Epithelial cell of proximal tubule (primary cell): ENCODE measurements at regions not wholly inside any gene's neighbourhood (a gene's known extent, or its start where the extent isn't known, plus 50 kb on each side); places are given as distances from the start of the nearest gene placed in this dataset.

Source experiments
- DNase-seq: peaks from one replicate; pipeline ENCODE4 v3.0.0-alpha.2; 2011; ENCODE audit warnings: low read depth
- H3K4me3 ChIP-seq: 2 replicates; pipeline ENCODE4 v1.5.1; 2011; ENCODE audit warnings: low read depth, mild to moderate bottlenecking, low read length
- TF ChIP-seq, protein P1 (sequence below): conservative IDR thresholded peaks from 2 replicates; pipeline ENCODE4 v1.5.1; 2012; ENCODE audit warnings: low read depth, mild to moderate bottlenecking, low read length

DNA sequence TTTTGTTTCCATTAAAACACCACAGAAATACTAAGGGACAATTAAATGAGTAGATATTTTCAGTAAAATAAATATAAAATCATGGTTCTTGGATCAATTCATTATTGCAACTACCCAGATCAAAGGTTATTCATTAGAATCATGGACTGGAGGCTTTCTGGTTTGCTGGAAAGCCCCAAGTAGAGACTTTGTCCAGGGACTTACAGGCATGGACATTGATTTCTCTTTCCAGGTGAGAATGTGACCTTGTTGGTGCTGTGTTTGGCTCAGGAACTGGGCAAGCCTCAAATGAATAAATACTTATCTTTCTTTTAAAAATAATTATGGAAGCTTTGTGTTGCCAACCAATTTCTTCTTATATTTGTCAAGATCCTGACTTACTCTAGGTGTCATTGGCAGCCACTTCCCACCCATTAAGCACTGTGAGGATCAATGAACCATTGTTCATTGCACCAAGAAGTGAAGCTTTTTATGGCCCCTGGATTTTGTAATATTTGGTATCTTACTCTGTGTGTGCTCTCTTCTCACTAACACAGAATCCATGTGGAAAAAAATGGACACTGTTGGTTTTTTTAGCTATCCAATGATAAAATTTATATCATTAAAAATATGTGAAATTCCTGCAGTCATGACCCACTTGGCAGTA, 205.8 kb upstream of the NRXN1 start:
- H3K4me3 ChIP-seq, result no peak overlapping the region

GRCh38 chr2:51232027-51232426, 200.1 kb upstream of the NRXN1 start:
- TF ChIP-seq, protein P1, sequence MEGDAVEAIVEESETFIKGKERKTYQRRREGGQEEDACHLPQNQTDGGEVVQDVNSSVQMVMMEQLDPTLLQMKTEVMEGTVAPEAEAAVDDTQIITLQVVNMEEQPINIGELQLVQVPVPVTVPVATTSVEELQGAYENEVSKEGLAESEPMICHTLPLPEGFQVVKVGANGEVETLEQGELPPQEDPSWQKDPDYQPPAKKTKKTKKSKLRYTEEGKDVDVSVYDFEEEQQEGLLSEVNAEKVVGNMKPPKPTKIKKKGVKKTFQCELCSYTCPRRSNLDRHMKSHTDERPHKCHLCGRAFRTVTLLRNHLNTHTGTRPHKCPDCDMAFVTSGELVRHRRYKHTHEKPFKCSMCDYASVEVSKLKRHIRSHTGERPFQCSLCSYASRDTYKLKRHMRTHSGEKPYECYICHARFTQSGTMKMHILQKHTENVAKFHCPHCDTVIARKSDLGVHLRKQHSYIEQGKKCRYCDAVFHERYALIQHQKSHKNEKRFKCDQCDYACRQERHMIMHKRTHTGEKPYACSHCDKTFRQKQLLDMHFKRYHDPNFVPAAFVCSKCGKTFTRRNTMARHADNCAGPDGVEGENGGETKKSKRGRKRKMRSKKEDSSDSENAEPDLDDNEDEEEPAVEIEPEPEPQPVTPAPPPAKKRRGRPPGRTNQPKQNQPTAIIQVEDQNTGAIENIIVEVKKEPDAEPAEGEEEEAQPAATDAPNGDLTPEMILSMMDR, result no peak
- H3K4me3 ChIP-seq, result no peak overlapping the region
- DNase-seq, result no peak

More for the DNA sequence above, 205.8 kb upstream of the NRXN1 start:
- no peak for DNase-seq
- TF ChIP-seq, protein P1, result no peak

DNA sequence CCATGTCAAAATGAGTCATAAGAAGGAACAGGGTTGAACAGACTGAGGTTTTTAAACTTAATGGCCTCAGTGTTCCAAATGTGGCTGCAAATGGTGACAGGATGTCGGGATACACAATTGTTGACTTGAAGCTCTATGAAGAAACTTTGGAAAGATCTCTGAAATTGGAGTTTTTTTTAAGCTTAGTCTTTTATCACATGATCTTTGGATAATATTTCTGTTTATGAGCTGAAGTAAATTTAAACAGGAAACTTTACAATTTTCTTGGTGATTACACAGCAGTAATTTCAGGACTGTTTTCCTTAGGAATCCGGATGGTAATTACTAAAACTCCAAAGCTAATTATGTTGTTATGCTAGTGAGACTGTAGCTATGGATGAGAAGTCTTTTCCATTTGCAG, 199.1 kb upstream of the NRXN1 start:
- no peak overlapping the region for H3K4me3 ChIP-seq
- no peak for DNase-seq
- TF ChIP-seq, protein P1, result no peak

DNA sequence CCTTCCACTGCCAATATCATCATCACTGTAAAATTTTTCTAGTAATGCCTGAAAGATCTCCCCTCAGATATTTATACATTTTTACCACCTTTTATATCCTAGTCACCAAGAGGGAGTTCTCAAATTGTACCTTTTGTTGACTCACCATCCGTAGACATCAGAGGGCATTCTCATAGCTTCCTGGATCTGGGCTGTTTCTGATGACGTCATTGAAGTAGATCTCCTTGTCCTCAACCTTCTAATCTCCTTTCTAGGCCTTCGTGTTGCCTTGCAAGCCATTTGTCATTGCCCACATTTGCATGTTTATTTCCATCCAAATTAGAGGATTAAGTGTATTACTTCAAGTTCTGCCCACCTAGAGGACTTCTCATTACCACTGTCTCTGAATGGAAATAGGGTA, 193.4 kb upstream of the NRXN1 start:
- TF ChIP-seq, protein P1, result no peak
- no peak overlapping the region for H3K4me3 ChIP-seq
- no peak for DNase-seq

DNA sequence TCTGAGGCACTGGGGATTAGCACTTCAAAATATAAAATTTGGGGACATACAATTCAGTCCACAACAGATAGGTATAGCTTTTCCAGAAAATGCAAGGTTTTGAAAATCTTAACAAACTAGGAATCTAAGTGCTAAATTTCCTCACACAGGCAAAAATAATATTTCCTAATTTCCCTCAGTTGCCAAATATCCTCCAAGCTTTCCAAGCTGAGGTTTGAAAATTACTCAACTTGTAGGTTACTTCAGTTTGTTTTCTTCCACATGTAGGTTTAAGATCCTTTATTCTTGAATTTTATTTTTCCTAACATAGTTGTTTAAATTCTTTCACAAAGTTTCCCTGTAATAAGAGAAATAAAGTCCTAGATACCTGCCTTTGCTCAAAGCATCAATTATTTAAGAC, 192.9 kb upstream of the NRXN1 start:
- TF ChIP-seq, protein P1, result no peak
- H3K4me3 ChIP-seq, result no peak overlapping the region
- no peak for DNase-seq

DNA sequence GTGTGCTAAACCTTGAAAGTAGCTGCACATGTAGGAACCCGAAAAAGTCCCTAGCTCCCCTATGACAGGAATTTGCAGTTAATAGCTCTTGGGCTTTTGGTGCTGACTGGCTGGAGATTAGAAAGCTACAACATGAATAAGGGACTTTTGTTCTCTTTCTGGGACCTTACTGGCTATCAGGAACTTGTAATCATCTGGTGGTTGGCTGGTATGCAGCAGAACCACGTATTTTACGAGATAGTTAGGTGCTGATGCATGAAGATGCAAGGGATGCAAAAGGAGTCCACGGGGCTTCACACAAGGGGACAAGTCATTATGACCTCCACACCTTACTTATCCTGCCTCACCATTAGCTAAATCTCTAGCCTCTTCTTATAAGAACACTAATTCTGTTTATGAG, 190.2 kb upstream of the NRXN1 start:
- TF ChIP-seq, protein P1, result no peak
- no peak overlapping the region for H3K4me3 ChIP-seq
- no peak for DNase-seq

- H3K4me3 ChIP-seq, result no peak overlapping the region
- TF ChIP-seq, protein P1, result no peak
- DNase-seq, result no peak
Observed at GRCh38 chr2:51220606-51221005, 188.7 kb upstream of the NRXN1 start.
